CD8-positive, alpha-beta memory T cell (primary cell): ENCODE measurements at regions not wholly inside any gene's neighbourhood (a gene's known extent, or its start where the extent isn't known, plus 50 kb on each side); places are given as distances from the start of the nearest gene placed in this dataset.

ENCODE experiments used
- CTCF ChIA-PET: fragments of 350-600 bp; sonication (Branson Sonifier 250); formaldehyde crosslinking; loops from one replicate; lab custom pipeline; 2021; ENCODE audit warnings: antibody characterized with exemption; lab: Charles Lee
- POLR2A ChIA-PET: fragments of 350-600 bp; sonication (Branson Sonifier 250); formaldehyde crosslinking; loops from one replicate; lab custom pipeline; 2021; ENCODE audit warnings: antibody characterized with exemption; lab: Charles Lee
- DNase-seq, 5 donors: peaks; one replicate each; pipeline versions ENCODE4 v3.0.0 to v3.0.0-alpha.2; 2020 to 2022; ENCODE audit warnings: mixed read lengths in 1 of 5
- H3K27ac ChIP-seq: one replicate; pipeline ENCODE4 v1.7.0; 2013; ENCODE audit warnings: low read depth, mild to moderate bottlenecking, low read length, moderate library complexity
- H3K27me3 ChIP-seq: 2 replicates; pipeline ENCODE4 v1.7.0; 2013; ENCODE audit warnings: low read length, mild to moderate bottlenecking; ENCODE audit not compliant: insufficient read depth, poor library complexity, severe bottlenecking
- H3K36me3 ChIP-seq: 2 replicates; pipeline ENCODE4 v1.7.0; 2013; ENCODE audit warnings: mild to moderate bottlenecking, low read length, moderate library complexity; ENCODE audit not compliant: insufficient read depth
- H3K4me1 ChIP-seq: 2 replicates; pipeline ENCODE4 v1.7.0; 2013; ENCODE audit warnings: mild to moderate bottlenecking, low read length, moderate library complexity; ENCODE audit not compliant: insufficient read depth
- H3K4me3 ChIP-seq: 2 replicates; pipeline ENCODE4 v1.7.0; 2013; ENCODE audit warnings: mild to moderate bottlenecking, low read length
- H3K9me3 ChIP-seq: 2 replicates; pipeline ENCODE4 v1.7.0; 2013; ENCODE audit warnings: mild to moderate bottlenecking, low read length
- H3K27ac Mint-ChIP-seq, 8 donors: one replicate each; pipeline ENCODE4 v1.8.0; 2020 to 2021; ENCODE audit warnings: mixed read lengths in 8 of 8, mild to moderate bottlenecking in 6 of 8, inconsistent platforms in 3 of 8, moderate library complexity in 3 of 8
- H3K27me3 Mint-ChIP-seq, 2 donors: one replicate each; pipeline ENCODE4 v1.8.0; 2020 to 2021; ENCODE audit warnings: mixed read lengths in 2 of 2, mild to moderate bottlenecking in 1 of 2, moderate library complexity in 1 of 2
- H3K36me3 Mint-ChIP-seq, 3 donors: one replicate each; pipeline ENCODE4 v1.8.0; 2020 to 2021; ENCODE audit warnings: mixed read lengths in 3 of 3, inconsistent platforms in 1 of 3, mild to moderate bottlenecking in 1 of 3
- H3K4me1 Mint-ChIP-seq, 3 donors: one replicate each; pipeline ENCODE4 v1.8.0; 2020 to 2021; ENCODE audit warnings: mixed read lengths in 3 of 3, inconsistent platforms in 1 of 3, mild to moderate bottlenecking in 1 of 3
- H3K4me3 Mint-ChIP-seq, 7 donors: one replicate each; pipeline ENCODE4 v1.8.0; 2020 to 2021; ENCODE audit warnings: mixed read lengths in 7 of 7, mild to moderate bottlenecking in 6 of 7, moderate library complexity in 4 of 7, inconsistent platforms in 2 of 7
- H3K9me3 Mint-ChIP-seq, 5 donors: one replicate each; pipeline ENCODE4 v1.8.0; 2020 to 2022; ENCODE audit warnings: mixed read lengths in 5 of 5, mild to moderate bottlenecking in 3 of 5, moderate library complexity in 2 of 5, inconsistent platforms in 1 of 5

DNA sequence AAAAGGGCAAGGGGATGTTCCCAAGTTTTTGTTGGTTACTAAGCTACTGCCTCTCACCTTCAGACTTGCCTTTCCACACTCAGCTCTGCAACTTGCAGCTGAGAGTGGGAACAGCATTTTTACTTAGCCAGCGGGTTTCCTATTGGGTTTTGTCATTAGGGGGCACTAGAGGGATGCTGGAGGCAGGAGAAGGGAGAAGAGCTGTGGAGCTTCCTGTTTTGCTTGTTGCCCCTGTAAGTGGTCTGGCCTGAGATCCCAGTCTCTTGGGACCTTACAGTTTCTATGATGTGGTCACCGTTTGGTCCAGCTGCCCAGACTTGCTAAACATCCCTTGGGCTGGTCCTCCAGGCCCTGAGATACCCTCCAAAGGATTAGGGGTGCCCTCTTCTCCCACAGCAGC lies 209.6 kb upstream of the NLRP1 start:
- Histone ChIP-seq H3K4me1 (no peaks in the 10 kb centered on the region), H3K9me3 (no peaks in the 10 kb centered on the region), H3K27me3 (no peaks in the 10 kb centered on the region), H3K27ac (no peak overlapping the region), H3K36me3 (no peaks in the 10 kb centered on the region), H3K4me3 (no peak overlapping the region)
- peaks cover 22 to 55% of the 10 kb centered on the region in 2 donors for H3K27me3 Mint-ChIP-seq
- H3K36me3 Mint-ChIP-seq: peaks cover 0 to 4% (median 0%) of the 10 kb centered on the region in 3 donors
- no peak for DNase-seq
- POLR2A ChIA-PET: no interaction called here
- no peak overlapping the region for H3K4me3 Mint-ChIP-seq
- H3K27ac Mint-ChIP-seq: no peak overlapping the region
- H3K4me1 Mint-ChIP-seq: no peaks in the 10 kb centered on the region
- CTCF ChIA-PET: no interaction called here
- peaks cover 5 to 20% (median 12%) of the 10 kb centered on the region in 5 donors for H3K9me3 Mint-ChIP-seq

DNA sequence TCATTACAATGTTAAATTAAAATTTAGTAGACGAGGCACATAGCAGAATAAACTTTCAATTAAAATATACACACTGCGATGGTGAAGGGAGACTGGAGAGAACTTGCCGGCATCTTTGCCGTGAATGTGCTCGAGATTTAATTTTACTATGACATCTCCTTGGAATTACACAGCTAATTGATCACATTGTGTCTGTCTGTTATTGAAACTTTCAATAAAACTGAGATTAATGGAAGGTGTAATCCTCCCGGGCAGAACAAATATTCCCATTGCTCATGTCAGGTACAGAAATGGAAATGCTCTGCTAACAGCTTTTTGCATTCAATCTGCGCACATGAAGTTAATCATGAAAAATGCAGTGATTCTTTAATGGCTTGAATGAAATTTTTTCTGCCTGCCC lies 210.1 kb upstream of the NLRP1 start:
- peaks cover 22 to 54% of the 10 kb centered on the region in 2 donors for H3K27me3 Mint-ChIP-seq
- ChIA-PET POLR2A (no interaction called here), CTCF (no interaction called here)
- H3K4me1 Mint-ChIP-seq: no peaks in the 10 kb centered on the region
- peaks cover 5 to 20% (median 12%) of the 10 kb centered on the region in 5 donors for H3K9me3 Mint-ChIP-seq
- Histone ChIP-seq H3K9me3 (no peaks in the 10 kb centered on the region), H3K4me3 (no peak overlapping the region), H3K36me3 (no peaks in the 10 kb centered on the region), H3K4me1 (no peaks in the 10 kb centered on the region), H3K27me3 (no peaks in the 10 kb centered on the region), H3K27ac (no peak overlapping the region)
- no peak overlapping the region for H3K27ac Mint-ChIP-seq
- H3K4me3 Mint-ChIP-seq: no peak overlapping the region
- no peak for DNase-seq
- peaks cover 0 to 4% (median 0%) of the 10 kb centered on the region in 3 donors for H3K36me3 Mint-ChIP-seq

DNA sequence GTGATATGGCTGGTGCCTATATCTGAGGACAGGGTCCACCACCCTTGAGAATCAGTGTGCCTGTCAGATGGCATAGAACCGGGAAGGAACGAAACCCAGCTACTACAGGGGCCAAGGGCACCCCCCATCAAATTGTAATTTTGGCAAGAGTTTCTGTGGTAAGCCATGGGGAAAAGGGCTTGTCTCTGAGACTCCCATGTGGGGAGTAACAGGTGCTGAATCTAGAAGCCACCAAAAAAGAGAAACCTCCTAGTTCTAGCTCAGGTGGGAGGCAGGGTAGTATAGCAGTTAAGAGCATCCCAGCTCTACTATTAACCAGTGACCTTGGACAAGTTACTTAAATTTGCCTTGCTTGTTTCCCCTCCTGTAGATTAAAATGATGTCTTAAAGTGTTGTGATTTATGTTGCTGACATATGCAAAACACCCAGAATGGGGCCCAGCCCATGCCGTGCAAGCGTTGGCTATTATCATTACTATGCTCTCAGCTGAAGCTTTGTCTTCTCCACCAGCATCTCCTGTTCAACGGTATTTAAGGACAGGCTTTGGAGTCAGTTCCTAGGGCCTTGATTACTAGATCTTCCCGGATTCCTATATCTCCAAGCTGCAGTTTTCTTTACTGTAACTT lies 210.7 kb upstream of the NLRP1 start:
- no peak overlapping the region for H3K4me3 Mint-ChIP-seq
- Histone ChIP-seq H3K4me3 (no peak overlapping the region), H3K27me3 (no peaks in the 10 kb centered on the region), H3K27ac (no peak overlapping the region), H3K9me3 (no peaks in the 10 kb centered on the region), H3K36me3 (no peaks in the 10 kb centered on the region), H3K4me1 (no peaks in the 10 kb centered on the region)
- H3K36me3 Mint-ChIP-seq: peaks cover 0 to 4% (median 0%) of the 10 kb centered on the region in 3 donors
- POLR2A ChIA-PET: no interaction called here
- DNase-seq: no peak
- peaks cover 23 to 52% of the 10 kb centered on the region in 2 donors for H3K27me3 Mint-ChIP-seq
- no peak overlapping the region for H3K27ac Mint-ChIP-seq
- CTCF ChIA-PET: no interaction called here
- peaks cover 5 to 20% (median 12%) of the 10 kb centered on the region in 5 donors for H3K9me3 Mint-ChIP-seq
- no peaks in the 10 kb centered on the region for H3K4me1 Mint-ChIP-seq

DNA sequence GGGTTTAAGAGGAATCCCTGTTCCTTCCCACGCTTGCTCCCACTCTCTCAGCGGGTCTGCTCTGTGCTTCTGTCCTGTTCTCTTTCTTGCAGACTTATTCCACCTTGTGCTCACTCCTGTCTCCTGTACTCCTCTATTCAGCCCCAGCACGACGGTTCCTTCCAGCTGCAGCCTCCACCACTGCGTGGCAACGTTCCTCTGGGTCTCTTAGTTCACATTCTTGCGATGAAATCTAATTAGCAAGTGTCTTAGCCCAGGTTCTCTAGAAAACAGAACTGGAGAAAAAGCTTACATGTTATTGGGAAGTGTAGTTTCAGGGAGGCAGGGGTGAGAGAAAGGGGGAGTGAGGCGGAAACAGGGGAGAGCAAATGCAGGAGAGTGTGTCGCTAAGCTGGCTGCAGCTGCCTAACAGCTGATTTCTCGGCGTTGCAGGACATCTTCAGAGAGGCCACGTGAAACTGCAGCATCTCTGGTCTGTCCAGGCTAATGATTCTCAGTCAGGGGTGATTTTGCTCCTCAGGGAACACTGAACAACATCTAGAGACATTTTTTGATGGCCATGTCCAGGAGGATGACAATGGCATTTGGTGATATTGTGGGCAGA lies 213.2 kb upstream of the NLRP1 start:
- H3K4me3 ChIP-seq: no peak overlapping the region
- Mint-ChIP-seq H3K27ac (peak overlapping the region in 1 of 8 donors; percentile 17), H3K36me3 (peaks cover 0 to 4% (median 0%) of the 10 kb centered on the region in 3 donors), H3K27me3 (peaks cover 20 to 36% of the 10 kb centered on the region in 2 donors), H3K4me1 (no peaks in the 10 kb centered on the region), H3K4me3 (no peak overlapping the region), H3K9me3 (peaks cover 4 to 15% (median 7%) of the 10 kb centered on the region in 5 donors)
- no peaks in the 10 kb centered on the region for H3K4me1 ChIP-seq
- no peaks in the 10 kb centered on the region for H3K36me3 ChIP-seq
- no peak overlapping the region for H3K27ac ChIP-seq
- H3K9me3 ChIP-seq: no peaks in the 10 kb centered on the region
- ChIA-PET POLR2A (no interaction called here), CTCF (no interaction called here)
- no peaks in the 10 kb centered on the region for H3K27me3 ChIP-seq
- no peak for DNase-seq

DNA sequence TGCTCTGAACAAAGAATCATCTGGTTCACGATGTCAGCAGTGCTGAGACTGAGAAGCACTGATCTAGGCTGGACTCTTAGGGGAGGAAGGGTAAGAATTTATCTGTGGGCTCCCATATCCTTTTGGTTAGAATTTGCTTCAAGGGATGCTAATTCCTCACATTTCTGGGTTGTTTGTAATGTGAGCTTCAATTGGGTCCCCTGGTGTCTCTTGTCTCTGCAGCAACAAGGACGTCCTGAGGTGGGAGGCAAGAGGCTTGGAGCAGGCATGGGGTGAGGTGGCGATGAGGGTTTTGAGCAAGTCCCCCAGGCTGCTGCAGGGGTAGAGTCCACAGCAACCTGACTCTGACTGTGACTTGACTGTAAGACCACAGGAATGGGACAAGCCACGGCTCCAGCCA lies 213.8 kb upstream of the NLRP1 start:
- no peaks in the 10 kb centered on the region for H3K27me3 ChIP-seq
- Mint-ChIP-seq H3K4me1 (no peaks in the 10 kb centered on the region), H3K27me3 (peaks cover 16 to 35% of the 10 kb centered on the region in 2 donors), H3K4me3 (no peak overlapping the region), H3K27ac (no peak overlapping the region), H3K9me3 (peaks cover 0 to 9% (median 2%) of the 10 kb centered on the region in 5 donors), H3K36me3 (no peaks in the 10 kb centered on the region)
- H3K27ac ChIP-seq: no peak overlapping the region
- no peaks in the 10 kb centered on the region for H3K9me3 ChIP-seq
- no peaks in the 10 kb centered on the region for H3K36me3 ChIP-seq
- ChIA-PET POLR2A (no interaction called here), CTCF (no interaction called here)
- DNase-seq: no peak
- H3K4me1 ChIP-seq: no peaks in the 10 kb centered on the region
- no peak overlapping the region for H3K4me3 ChIP-seq

DNA sequence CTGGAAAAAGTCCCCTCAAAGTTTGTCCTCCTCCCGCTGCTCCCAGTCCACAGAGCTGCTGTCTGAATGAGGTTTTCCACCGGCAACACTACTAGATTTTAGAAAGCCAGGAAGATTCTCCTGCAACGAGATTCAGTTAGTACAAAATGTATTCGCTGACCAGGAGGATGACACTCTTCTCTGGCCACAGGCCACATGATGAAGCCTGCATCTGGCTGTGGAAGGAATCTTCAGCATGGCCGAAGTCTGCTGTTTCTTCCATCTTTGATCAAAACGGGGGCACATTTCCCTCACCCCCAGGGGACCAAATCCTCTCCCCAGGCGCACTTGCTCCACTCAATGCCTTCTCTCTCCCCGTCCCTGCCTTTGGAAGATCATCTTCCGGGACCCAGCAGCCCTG lies 215.8 kb upstream of the NLRP1 start:
- Histone ChIP-seq H3K9me3 (no peaks in the 10 kb centered on the region), H3K4me1 (no peaks in the 10 kb centered on the region), H3K27ac (no peak overlapping the region), H3K27me3 (no peaks in the 10 kb centered on the region), H3K4me3 (no peak overlapping the region), H3K36me3 (no peaks in the 10 kb centered on the region)
- ChIA-PET CTCF (no interaction called here), POLR2A (no interaction called here)
- H3K4me1 Mint-ChIP-seq: no peaks in the 10 kb centered on the region
- H3K27ac Mint-ChIP-seq: no peak overlapping the region
- peaks cover 0 to 4% (median 0%) of the 10 kb centered on the region in 5 donors for H3K9me3 Mint-ChIP-seq
- no peak for DNase-seq
- no peaks in the 10 kb centered on the region for H3K36me3 Mint-ChIP-seq
- H3K27me3 Mint-ChIP-seq: peaks cover 16 to 45% of the 10 kb centered on the region in 2 donors
- no peak overlapping the region for H3K4me3 Mint-ChIP-seq

DNA sequence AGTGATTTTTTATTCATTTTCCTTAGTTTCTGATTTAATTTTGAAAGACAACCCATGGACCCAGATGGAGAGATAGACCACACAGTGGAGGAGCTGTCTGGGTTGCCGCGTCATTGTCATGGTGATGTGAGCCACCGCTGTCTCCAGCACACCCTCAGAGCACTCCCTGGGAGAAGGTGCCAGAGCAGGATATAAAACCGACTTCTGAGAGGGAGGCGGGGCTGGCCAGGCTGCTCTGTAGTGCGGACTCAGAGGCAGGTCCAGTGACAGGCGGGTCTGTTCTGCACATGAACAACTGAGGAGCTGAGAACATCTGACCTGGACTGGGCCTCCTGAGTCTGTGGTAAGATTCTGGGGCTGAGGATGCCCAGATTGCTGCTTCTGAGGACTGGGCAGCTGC lies 216.3 kb upstream of the NLRP1 start:
- ChIA-PET CTCF (no interaction called here), POLR2A (no interaction called here)
- H3K4me3 Mint-ChIP-seq: no peak overlapping the region
- no peaks in the 10 kb centered on the region for H3K9me3 ChIP-seq
- no peak overlapping the region for H3K27ac ChIP-seq
- peaks cover 0 to 4% (median 0%) of the 10 kb centered on the region in 5 donors for H3K9me3 Mint-ChIP-seq
- H3K36me3 Mint-ChIP-seq: no peaks in the 10 kb centered on the region
- no peak overlapping the region for H3K27ac Mint-ChIP-seq
- H3K4me3 ChIP-seq: no peak overlapping the region
- H3K27me3 Mint-ChIP-seq: peaks cover 15 to 48% of the 10 kb centered on the region in 2 donors
- H3K4me1 ChIP-seq: no peaks in the 10 kb centered on the region
- H3K27me3 ChIP-seq: no peaks in the 10 kb centered on the region
- no peaks in the 10 kb centered on the region for H3K36me3 ChIP-seq
- DNase-seq: no peak
- H3K4me1 Mint-ChIP-seq: no peaks in the 10 kb centered on the region

DNA sequence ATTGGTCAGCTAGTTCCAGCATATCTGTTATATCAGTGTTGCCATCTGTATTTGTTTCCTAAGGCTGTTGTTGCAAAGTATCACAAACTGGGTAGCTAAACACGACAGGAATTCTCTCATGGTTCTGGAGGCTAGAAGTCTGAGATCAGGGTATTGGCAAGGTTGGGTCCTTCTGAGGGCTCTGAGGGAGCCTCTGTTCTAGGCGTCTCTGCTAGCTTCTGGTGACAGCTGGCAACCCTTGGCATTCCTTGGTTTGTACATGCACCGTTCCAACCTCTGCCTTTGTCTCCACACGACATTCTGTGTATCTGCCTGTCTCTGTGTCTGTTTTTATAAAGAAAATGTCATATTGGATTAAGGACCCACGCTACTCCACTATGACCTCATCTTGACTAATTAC lies 219.9 kb upstream of the NLRP1 start:
- CTCF ChIA-PET: no interaction called here
- H3K36me3 ChIP-seq: no peaks in the 10 kb centered on the region
- H3K9me3 ChIP-seq: peaks cover 2% of the 10 kb centered on the region
- no peak overlapping the region for H3K4me3 Mint-ChIP-seq
- DNase-seq: no peak
- no peaks in the 10 kb centered on the region for H3K36me3 Mint-ChIP-seq
- no peak overlapping the region for H3K27ac ChIP-seq
- H3K9me3 Mint-ChIP-seq: peaks cover 6 to 16% (median 13%) of the 10 kb centered on the region in 5 donors
- no peak overlapping the region for H3K4me3 ChIP-seq
- peaks cover 21 to 49% of the 10 kb centered on the region in 2 donors for H3K27me3 Mint-ChIP-seq
- no peaks in the 10 kb centered on the region for H3K27me3 ChIP-seq
- no peaks in the 10 kb centered on the region for H3K4me1 ChIP-seq
- H3K4me1 Mint-ChIP-seq: no peaks in the 10 kb centered on the region
- no peak overlapping the region for H3K27ac Mint-ChIP-seq
- POLR2A ChIA-PET: no interaction called here
